HFFc6 (cell line): ENCODE measurements at regions not wholly inside any gene's neighbourhood (a gene's known extent, or its start where the extent isn't known, plus 50 kb on each side); places are given as distances from the start of the nearest gene placed in this dataset.

Experiments
- DNase-seq: peaks from one replicate; pipeline ENCODE4 v3.0.0-alpha.2; 2018
- H3K27ac Mint-ChIP-seq: 2 replicates; pipeline ENCODE4 v1.8.0; 2020; ENCODE audit warnings: mild to moderate bottlenecking, mixed read lengths
- H3K27me3 Mint-ChIP-seq: 2 replicates; pipeline ENCODE4 v1.8.0; 2021; ENCODE audit warnings: mild to moderate bottlenecking, moderate library complexity, mixed read lengths; ENCODE audit not compliant: insufficient read depth
- H3K36me3 Mint-ChIP-seq: 2 replicates; pipeline ENCODE4 v1.8.0; 2021; ENCODE audit warnings: low read depth, mixed read lengths
- H3K4me1 Mint-ChIP-seq: 2 replicates; pipeline ENCODE4 v1.8.0; 2020; ENCODE audit warnings: low read depth, mixed read lengths
- H3K4me3 Mint-ChIP-seq: 2 replicates; pipeline ENCODE4 v1.8.0; 2020; ENCODE audit warnings: mild to moderate bottlenecking, moderate library complexity, mixed read lengths
- H3K9me3 Mint-ChIP-seq: 2 replicates; pipeline ENCODE4 v1.8.0; 2020; ENCODE audit warnings: mild to moderate bottlenecking, mixed read lengths
- CTCF ChIP-seq: fragments of 200-600 bp; sonication (generic); IDR thresholded peaks from 2 replicates; pipeline ENCODE4 v1.5.0; 2021; ENCODE audit warnings: antibody characterized with exemption, mild to moderate bottlenecking

- H3K9me3 Mint-ChIP-seq, result peaks cover 47% of the 10 kb centered on the region
- H3K36me3 Mint-ChIP-seq, result peaks cover 5% of the 10 kb centered on the region; the same call in 1 of the 2 replicates
- H3K4me3 Mint-ChIP-seq, result no peak overlapping the region
- DNase-seq, result no peak
- H3K27me3 Mint-ChIP-seq, result peaks cover 2% of the 10 kb centered on the region; the same call in 1 of the 2 replicates
- H3K27ac Mint-ChIP-seq, result no peak overlapping the region
- H3K4me1 Mint-ChIP-seq, result no peaks in the 10 kb centered on the region
- TF ChIP-seq CTCF, result no peak
These were observed 432.6 kb upstream of the CDH4 start for GRCh38 chr20:60819511-60819910.

GRCh38 chr20:60820149-60820548 lies 431.9 kb upstream of the CDH4 start:
- no peaks in the 10 kb centered on the region for H3K27me3 Mint-ChIP-seq
- peaks cover 47% of the 10 kb centered on the region for H3K9me3 Mint-ChIP-seq
- peaks cover 5% of the 10 kb centered on the region; the same call in 1 of the 2 replicates for H3K36me3 Mint-ChIP-seq
- no peak overlapping the region for H3K4me3 Mint-ChIP-seq
- H3K27ac Mint-ChIP-seq, result no peak overlapping the region
- H3K4me1 Mint-ChIP-seq, result no peaks in the 10 kb centered on the region
- DNase-seq, result no peak
- TF ChIP-seq CTCF, result no peak

GRCh38 chr20:60820918-60821317 lies 431.1 kb upstream of the CDH4 start:
- H3K9me3 Mint-ChIP-seq, result peaks cover 43% of the 10 kb centered on the region
- no peaks in the 10 kb centered on the region for H3K4me1 Mint-ChIP-seq
- H3K27ac Mint-ChIP-seq, result no peak overlapping the region
- H3K27me3 Mint-ChIP-seq, result no peaks in the 10 kb centered on the region
- peaks cover 5% of the 10 kb centered on the region; the same call in 1 of the 2 replicates for H3K36me3 Mint-ChIP-seq
- no peak for TF ChIP-seq CTCF
- H3K4me3 Mint-ChIP-seq, result no peak overlapping the region
- DNase-seq, result no peak

DNA sequence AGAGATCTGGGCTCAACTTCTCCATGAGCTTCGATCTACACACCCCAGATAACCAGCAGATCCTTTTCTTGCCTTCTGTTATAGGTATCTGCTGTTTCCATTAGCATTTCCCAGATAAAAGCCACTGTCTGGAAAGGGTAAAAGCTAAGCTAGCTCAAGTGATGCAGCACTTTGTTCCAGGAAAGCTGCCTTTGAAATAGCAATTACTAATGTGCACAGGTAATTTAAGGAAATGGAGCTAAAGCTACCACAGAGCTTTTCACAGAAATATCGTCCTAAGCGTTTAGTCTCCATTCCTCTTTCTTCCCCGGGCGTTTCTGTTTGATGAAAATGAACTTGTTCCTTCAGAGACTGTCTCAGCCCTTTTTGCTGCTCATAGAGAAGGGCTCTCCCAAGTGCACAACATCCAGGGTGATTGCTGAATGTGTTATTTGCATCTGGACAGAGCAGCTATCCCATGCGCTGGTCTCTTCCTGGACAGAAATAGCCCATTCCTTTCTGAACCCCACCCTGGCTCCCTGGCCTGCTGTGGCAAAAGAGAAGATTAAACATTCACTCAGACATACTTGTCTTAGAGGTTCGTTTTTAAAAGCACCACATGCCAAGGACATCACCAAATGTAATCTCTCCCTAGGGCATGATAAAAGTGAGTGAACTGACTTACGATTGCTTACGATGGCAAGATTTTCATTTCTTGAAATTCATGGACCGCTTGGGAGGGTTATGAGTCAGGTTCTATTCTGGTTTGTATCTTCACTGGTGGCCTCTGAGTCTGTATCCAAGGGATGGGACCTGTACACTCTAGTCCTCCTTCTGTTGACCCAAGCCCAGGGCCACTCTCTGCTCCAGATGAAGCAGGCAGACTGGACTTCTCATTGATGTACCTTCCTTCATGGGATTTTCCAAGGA lies 429.1 kb upstream of the CDH4 start:
- Mint-ChIP-seq H3K4me1 (no peaks in the 10 kb centered on the region), H3K4me3 (no peak overlapping the region), H3K9me3 (peaks cover 24% of the 10 kb centered on the region), H3K27me3 (no peaks in the 10 kb centered on the region), H3K27ac (no peak overlapping the region), H3K36me3 (no peaks in the 10 kb centered on the region)
- no peak for DNase-seq
- TF ChIP-seq CTCF, result no peak

- no peak overlapping the region for H3K27ac Mint-ChIP-seq
- no peaks in the 10 kb centered on the region; the same call in 1 of the 2 replicates for H3K27me3 Mint-ChIP-seq
- DNase-seq, result no peak
- peaks cover 28% of the 10 kb centered on the region for H3K9me3 Mint-ChIP-seq
- H3K4me3 Mint-ChIP-seq, result no peak overlapping the region
- no peaks in the 10 kb centered on the region for H3K4me1 Mint-ChIP-seq
- no peak for TF ChIP-seq CTCF
- 0 out of 2 replicates have a peak, but pooled peaks cover 5% of the 10 kb centered on the region for H3K36me3 Mint-ChIP-seq
These were observed 416.2 kb upstream of the CDH4 start for GRCh38 chr20:60835876-60836275.
